ENCODE measurements at regions not wholly inside any gene's neighbourhood (a gene's known extent, or its start where the extent isn't known, plus 50 kb on each side); places are given as distances from the start of the nearest gene placed in this dataset.

- no peak for DNase-seq (ENCODE audit: low read depth in 1 of 2, low spot score in 1 of 2)
- Histone ChIP-seq H3K27me3 (ENCODE audit: insufficient read depth, poor library complexity, severe bottlenecking) (no peaks in the 10 kb centered on the region), H3K27ac (replicated peaks) (no peak overlapping the region), H3K4me3 (replicated peaks; ENCODE audit: insufficient read depth, low read length) (no peak overlapping the region)
- TF ChIP-seq REST (IDR thresholded peaks at IDR 0.05; ENCODE audit: insufficient replicate concordance, low read depth) (no peak), GABPA (IDR thresholded peaks at IDR 0.05; ENCODE audit: low read depth) (no peak), SPI1 (IDR thresholded peaks at IDR 0.05; ENCODE audit: borderline replicate concordance, low read depth) (no peak), POLR2AphosphoS5 (IDR thresholded peaks at IDR 0.05; ENCODE audit: low read depth) (no peak)
- TF ChIP-seq, protein P1, sequence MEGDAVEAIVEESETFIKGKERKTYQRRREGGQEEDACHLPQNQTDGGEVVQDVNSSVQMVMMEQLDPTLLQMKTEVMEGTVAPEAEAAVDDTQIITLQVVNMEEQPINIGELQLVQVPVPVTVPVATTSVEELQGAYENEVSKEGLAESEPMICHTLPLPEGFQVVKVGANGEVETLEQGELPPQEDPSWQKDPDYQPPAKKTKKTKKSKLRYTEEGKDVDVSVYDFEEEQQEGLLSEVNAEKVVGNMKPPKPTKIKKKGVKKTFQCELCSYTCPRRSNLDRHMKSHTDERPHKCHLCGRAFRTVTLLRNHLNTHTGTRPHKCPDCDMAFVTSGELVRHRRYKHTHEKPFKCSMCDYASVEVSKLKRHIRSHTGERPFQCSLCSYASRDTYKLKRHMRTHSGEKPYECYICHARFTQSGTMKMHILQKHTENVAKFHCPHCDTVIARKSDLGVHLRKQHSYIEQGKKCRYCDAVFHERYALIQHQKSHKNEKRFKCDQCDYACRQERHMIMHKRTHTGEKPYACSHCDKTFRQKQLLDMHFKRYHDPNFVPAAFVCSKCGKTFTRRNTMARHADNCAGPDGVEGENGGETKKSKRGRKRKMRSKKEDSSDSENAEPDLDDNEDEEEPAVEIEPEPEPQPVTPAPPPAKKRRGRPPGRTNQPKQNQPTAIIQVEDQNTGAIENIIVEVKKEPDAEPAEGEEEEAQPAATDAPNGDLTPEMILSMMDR (IDR thresholded peaks at IDR 0.05; ENCODE audit: insufficient read depth, low read length) = no peak
These were observed 699.1 kb downstream of the KCNA4 start for GRCh38 chr11:29317694-29318093.

DNA sequence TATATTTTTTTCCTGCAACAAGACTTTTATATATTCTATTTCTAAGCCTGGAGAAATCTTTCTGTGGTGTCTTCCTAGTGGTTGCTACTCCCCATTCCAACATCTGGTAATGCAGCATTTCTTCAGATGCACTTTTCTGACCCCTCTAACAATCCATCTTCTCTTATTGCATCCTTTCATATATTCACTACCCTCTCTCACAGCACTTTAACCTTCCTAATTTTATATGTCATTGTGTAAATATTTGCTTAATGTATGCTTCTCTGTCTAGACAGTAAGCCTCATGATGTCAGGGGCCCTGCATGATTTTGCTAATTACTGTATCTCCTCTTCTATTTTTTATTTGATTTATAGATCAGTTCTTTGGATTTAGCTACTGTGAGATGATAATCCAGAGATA lies 701.6 kb downstream of the KCNA4 start:
- TF ChIP-seq GABPA (IDR thresholded peaks at IDR 0.05; ENCODE audit: low read depth) (no peak), SPI1 (IDR thresholded peaks at IDR 0.05; ENCODE audit: borderline replicate concordance, low read depth) (no peak), REST (IDR thresholded peaks at IDR 0.05; ENCODE audit: insufficient replicate concordance, low read depth) (no peak), POLR2AphosphoS5 (IDR thresholded peaks at IDR 0.05; ENCODE audit: low read depth) (no peak)
- TF ChIP-seq, protein P1 (IDR thresholded peaks at IDR 0.05; ENCODE audit: insufficient read depth, low read length) = no peak
- no peak overlapping the region for H3K27ac ChIP-seq (replicated peaks)
- no peaks in the 10 kb centered on the region for H3K27me3 ChIP-seq (ENCODE audit: insufficient read depth, poor library complexity, severe bottlenecking)
- no peak overlapping the region for H3K4me3 ChIP-seq (replicated peaks; ENCODE audit: insufficient read depth, low read length)
- no peak for DNase-seq (ENCODE audit: low read depth in 1 of 2, low spot score in 1 of 2)

DNA sequence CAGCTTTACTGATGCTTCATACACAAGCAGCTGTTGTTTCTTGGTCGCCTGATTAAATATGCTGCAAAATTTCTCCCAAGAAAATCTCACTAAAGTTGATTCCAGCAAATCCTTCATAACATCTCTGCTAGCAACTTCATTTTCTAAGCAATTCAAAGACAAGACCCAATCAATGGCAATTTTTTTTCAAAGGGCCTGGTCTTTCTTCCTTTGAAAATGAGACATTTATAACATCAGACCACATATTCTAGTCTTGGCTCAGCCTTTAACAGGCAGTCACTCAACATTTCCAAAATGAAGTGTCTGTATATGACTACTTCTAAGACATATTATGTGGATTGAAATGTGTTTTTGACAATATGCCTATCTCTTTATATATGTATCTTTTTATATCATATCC lies 702.6 kb downstream of the KCNA4 start:
- TF ChIP-seq SPI1 (IDR thresholded peaks at IDR 0.05; ENCODE audit: borderline replicate concordance, low read depth) (no peak), REST (IDR thresholded peaks at IDR 0.05; ENCODE audit: insufficient replicate concordance, low read depth) (no peak), GABPA (IDR thresholded peaks at IDR 0.05; ENCODE audit: low read depth) (no peak), POLR2AphosphoS5 (IDR thresholded peaks at IDR 0.05; ENCODE audit: low read depth) (no peak)
- TF ChIP-seq, protein P1 (IDR thresholded peaks at IDR 0.05; ENCODE audit: insufficient read depth, low read length) = no peak

More for the DNA sequence above, 702.6 kb downstream of the KCNA4 start:
- Histone ChIP-seq H3K27ac (replicated peaks) (no peak overlapping the region), H3K4me3 (replicated peaks; ENCODE audit: insufficient read depth, low read length) (no peak overlapping the region), H3K27me3 (ENCODE audit: insufficient read depth, poor library complexity, severe bottlenecking) (no peaks in the 10 kb centered on the region)
- DNase-seq (ENCODE audit: low read depth in 1 of 2, low spot score in 1 of 2) = no peak

All from HL-60 (cell line).